ENCODE measurements at regions not wholly inside any gene's neighbourhood (a gene's known extent, or its start where the extent isn't known, plus 50 kb on each side); places are given as distances from the start of the nearest gene placed in this dataset.

DNA sequence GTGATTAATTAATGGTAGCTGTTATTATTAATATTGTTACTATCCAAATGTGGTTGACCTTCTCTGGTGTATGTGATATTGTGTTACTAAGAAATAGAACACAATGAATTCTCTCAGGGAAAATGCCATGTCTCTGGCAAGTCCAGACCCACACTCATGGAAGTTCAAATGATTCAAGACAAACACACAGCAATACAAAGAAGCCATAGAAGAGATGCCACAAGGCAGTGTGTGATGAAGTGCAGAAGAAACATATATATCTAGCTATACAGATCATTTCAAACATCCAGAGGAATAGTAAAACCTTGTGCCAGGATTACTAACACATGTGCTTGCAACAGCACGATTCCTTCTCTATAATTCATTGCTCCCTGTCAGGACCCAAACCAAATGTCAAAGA lies 93.1 kb upstream of the SOD3 start:
- ATAC-seq: no peak
- H3K27ac ChIP-seq: no peak overlapping the region
- no peak for TF ChIP-seq POLR2A (IDR thresholded peaks at IDR 0.05)
- TF ChIP-seq, protein P1, sequence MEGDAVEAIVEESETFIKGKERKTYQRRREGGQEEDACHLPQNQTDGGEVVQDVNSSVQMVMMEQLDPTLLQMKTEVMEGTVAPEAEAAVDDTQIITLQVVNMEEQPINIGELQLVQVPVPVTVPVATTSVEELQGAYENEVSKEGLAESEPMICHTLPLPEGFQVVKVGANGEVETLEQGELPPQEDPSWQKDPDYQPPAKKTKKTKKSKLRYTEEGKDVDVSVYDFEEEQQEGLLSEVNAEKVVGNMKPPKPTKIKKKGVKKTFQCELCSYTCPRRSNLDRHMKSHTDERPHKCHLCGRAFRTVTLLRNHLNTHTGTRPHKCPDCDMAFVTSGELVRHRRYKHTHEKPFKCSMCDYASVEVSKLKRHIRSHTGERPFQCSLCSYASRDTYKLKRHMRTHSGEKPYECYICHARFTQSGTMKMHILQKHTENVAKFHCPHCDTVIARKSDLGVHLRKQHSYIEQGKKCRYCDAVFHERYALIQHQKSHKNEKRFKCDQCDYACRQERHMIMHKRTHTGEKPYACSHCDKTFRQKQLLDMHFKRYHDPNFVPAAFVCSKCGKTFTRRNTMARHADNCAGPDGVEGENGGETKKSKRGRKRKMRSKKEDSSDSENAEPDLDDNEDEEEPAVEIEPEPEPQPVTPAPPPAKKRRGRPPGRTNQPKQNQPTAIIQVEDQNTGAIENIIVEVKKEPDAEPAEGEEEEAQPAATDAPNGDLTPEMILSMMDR (IDR thresholded peaks at IDR 0.05): no peak
- H3K9me3 ChIP-seq: no peaks in the 10 kb centered on the region
- no peak overlapping the region for H3K4me3 ChIP-seq
- no peaks in the 10 kb centered on the region for H3K27me3 ChIP-seq
- H3K36me3 ChIP-seq (replicated peaks in 1 of 2; ENCODE audit: insufficient read depth in 1 of 2, low read depth in 2 of 2): no peaks in the 10 kb centered on the region
- intact Hi-C loops (cut with DNase I): no loop called here
- WGBS, 2 donors: 27 to 38% methylated on average over 1 of the region's 1 CpG
- DNase-seq: no peak
- no peaks in the 10 kb centered on the region for H3K4me1 ChIP-seq

DNA sequence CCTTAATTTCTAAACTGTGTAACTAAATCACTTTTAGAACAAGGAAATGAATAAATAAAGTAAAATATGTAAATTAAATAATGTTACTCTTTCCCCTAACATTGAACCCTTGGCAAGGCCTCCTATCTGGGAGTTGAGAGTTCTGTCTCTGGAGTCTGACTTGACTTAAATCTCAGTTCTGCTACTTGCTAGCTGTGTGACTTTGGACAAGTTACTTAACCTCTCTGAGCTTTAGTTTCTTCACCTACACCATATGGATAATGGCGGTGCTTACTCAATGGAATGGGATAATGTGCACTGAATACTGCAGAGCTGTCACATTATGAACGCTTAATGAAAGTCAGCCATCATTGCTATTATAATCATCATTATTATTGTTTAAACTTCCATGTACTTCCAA lies 92.1 kb upstream of the SOD3 start:
- DNase-seq (no peak), ATAC-seq (no peak)
- H3K27ac ChIP-seq: no peak overlapping the region
- H3K4me1 ChIP-seq: no peaks in the 10 kb centered on the region
- intact Hi-C loops (cut with DNase I): no loop called here
- WGBS, 2 donors: 87 to 100% methylated on average over 2 of the region's 2 CpGs
- no peaks in the 10 kb centered on the region for H3K36me3 ChIP-seq (replicated peaks in 1 of 2; ENCODE audit: insufficient read depth in 1 of 2, low read depth in 2 of 2)
- no peaks in the 10 kb centered on the region for H3K27me3 ChIP-seq
- H3K4me3 ChIP-seq: no peak overlapping the region
- H3K9me3 ChIP-seq: no peaks in the 10 kb centered on the region
- TF ChIP-seq, protein P1 (IDR thresholded peaks at IDR 0.05): no peak
- TF ChIP-seq POLR2A (IDR thresholded peaks at IDR 0.05): no peak

DNA sequence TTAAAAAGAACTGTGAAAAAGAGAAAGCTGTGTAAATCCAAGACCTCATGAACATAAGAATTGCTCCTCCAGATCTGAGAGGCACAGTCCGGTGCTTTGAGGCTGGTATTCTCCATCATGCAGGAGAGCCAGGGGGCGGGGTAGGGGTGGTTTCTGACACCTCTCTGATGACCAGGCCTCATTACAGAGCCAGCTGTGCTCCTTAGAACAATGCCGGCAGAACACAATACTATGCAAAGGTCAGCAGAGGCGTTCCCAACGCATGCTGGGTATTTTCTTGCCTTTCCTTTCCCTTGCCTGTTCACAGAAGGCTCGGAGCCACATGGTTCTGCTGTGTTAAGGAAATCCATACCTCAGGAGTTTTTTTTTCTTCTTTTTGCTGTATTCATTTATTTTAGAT lies 91.2 kb upstream of the SOD3 start:
- WGBS, 2 donors: 49 to 57% methylated on average over 6 of the region's 6 CpGs
- intact Hi-C loops (cut with DNase I): no loop called here
- H3K4me1 ChIP-seq: no peaks in the 10 kb centered on the region
- H3K4me3 ChIP-seq: no peak overlapping the region
- H3K27ac ChIP-seq: no peak overlapping the region
- ATAC-seq (no peak), DNase-seq (no peak)
- TF ChIP-seq POLR2A (IDR thresholded peaks at IDR 0.05): no peak
- TF ChIP-seq, protein P1 (IDR thresholded peaks at IDR 0.05): no peak
- no peaks in the 10 kb centered on the region for H3K36me3 ChIP-seq (replicated peaks in 1 of 2; ENCODE audit: insufficient read depth in 1 of 2, low read depth in 2 of 2)
- no peaks in the 10 kb centered on the region for H3K27me3 ChIP-seq
- no peaks in the 10 kb centered on the region for H3K9me3 ChIP-seq

DNA sequence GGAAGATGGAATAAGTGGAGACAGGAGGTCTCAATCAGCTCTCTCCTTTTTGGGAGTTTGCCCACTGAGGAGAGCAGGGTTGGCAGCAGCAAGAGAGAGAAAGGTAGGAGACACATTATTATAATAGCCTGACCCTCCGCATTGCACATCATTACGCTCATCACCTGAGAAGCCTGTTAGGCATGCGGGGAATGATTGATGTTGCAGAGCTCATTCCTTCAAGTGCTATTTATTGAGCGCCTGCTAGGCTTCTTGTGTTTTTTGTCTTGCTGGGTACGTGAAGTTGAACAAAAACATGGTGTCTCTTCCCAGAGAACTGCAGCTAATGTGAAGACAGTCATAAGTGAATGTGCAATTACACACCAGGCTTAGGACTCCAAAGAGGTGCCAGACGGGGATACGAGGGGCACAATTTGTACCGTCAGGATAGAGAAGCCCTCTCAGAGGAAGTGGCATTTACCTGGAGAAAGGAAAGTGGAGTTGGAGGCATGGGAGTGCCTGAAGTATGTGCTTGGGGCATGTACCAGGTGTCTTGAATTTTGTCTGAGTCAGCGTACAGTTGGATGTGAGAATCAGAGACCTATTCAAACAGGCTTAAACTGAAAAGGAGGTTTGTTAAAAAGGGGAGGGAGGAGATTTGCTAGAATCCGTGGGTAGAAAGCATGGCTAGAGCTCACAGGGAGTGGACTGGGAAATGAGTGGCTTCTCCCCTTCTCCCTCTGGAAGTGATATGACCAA lies 90.2 kb upstream of the SOD3 start:
- H3K4me3 ChIP-seq: no peak overlapping the region
- ATAC-seq: no peak
- H3K27me3 ChIP-seq: no peaks in the 10 kb centered on the region
- no peak for DNase-seq
- 74 to 81% methylated on average over 10 of the region's 10 CpGs for WGBS, 2 donors
- no peak overlapping the region for H3K27ac ChIP-seq
- no peak for TF ChIP-seq POLR2A (IDR thresholded peaks at IDR 0.05)
- TF ChIP-seq, protein P1 (IDR thresholded peaks at IDR 0.05): no peak
- no peaks in the 10 kb centered on the region for H3K9me3 ChIP-seq
- intact Hi-C loops (cut with DNase I): no loop called here
- no peaks in the 10 kb centered on the region for H3K36me3 ChIP-seq (replicated peaks in 1 of 2; ENCODE audit: insufficient read depth in 1 of 2, low read depth in 2 of 2)
- no peaks in the 10 kb centered on the region for H3K4me1 ChIP-seq

DNA sequence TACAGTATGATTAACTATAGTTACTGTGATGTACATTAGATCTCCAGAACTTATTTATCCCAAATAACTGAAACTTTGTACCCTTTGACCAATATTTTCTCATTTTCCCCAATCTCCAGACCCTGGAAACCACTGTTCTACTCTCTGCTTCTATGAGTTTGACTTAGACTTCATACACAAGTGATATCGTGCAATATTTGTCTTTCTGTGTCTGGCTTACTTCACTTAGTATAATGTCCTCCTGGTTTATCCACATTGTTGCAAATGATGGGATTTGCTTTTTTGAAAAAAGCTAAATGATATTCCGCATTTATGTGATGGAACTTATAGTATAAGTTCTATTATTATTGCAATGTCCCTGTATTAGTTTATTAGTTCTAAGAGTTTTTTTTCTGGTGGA lies 81.8 kb upstream of the SOD3 start:
- H3K27ac ChIP-seq: no peak overlapping the region
- H3K36me3 ChIP-seq (replicated peaks in 1 of 2; ENCODE audit: insufficient read depth in 1 of 2, low read depth in 2 of 2): no peaks in the 10 kb centered on the region
- H3K27me3 ChIP-seq: no peaks in the 10 kb centered on the region
- H3K4me3 ChIP-seq: no peak overlapping the region
- intact Hi-C loops (cut with DNase I): no loop called here
- TF ChIP-seq, protein P1 (IDR thresholded peaks at IDR 0.05): no peak
- no peaks in the 10 kb centered on the region for H3K9me3 ChIP-seq
- ATAC-seq (no peak), DNase-seq (no peak)
- 40 to 57% methylated on average over 2 of the region's 2 CpGs for WGBS, 2 donors
- no peaks in the 10 kb centered on the region for H3K4me1 ChIP-seq

Data from body of pancreas (tissue), 4 donors.